ENCODE measurements at regions not wholly inside any gene's neighbourhood (a gene's known extent, or its start where the extent isn't known, plus 50 kb on each side); places are given as distances from the start of the nearest gene placed in this dataset.

DNA sequence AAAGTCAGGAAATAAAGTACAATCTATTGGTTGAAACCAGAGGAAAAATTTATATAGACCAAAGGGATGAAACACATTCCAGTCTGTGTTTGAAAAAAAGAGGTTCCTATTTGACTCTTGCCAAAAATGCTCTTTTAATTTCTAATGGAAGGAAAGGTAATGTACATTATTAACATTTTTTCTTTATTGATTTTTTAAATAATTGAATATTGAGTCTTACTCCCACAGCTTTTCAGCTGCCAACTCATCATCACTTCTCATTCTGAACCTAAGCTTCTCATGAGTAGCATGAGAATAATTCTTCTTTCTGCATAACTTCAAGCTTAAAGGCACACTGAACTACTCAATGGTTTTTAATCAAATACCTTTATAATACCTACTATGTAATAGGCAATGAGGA, 49.8 kb upstream of the FHIP2A start:
- BruUV-seq (replicated peaks) = no TSS peak
- intact Hi-C loops (cut with micrococcal nuclease; ENCODE audit: unreplicated experiment) = no loop called here
- ChIA-PET CTCF (ENCODE audit: unreplicated experiment) (no interaction called here), POLR2A (interaction anchor here (0.6 kb wide), 1 partner anchor 279 kb away, joined by 3 read pairs; no protein-coding TSS in a partner anchor)
- Histone ChIP-seq H3K36me3 (ENCODE audit: insufficient read depth, low read length) (no peaks in the 10 kb centered on the region), H4K20me1 (ENCODE audit: insufficient read depth, low read length) (no peaks in the 10 kb centered on the region), H3K9me3 (ENCODE audit: low read length) (no peaks in the 10 kb centered on the region), H3K79me2 (ENCODE audit: insufficient read depth, low read depth, low read length) (no peaks in the 10 kb centered on the region), H2AFZ (ENCODE audit: low read length) (no peak overlapping the region), H3K27ac (ENCODE audit: low read depth, low read length, poor library complexity, severe bottlenecking) (no peak overlapping the region), H3K4me3 (ENCODE audit: low read depth, low read length, poor library complexity, severe bottlenecking) (no peak overlapping the region), H3K9me2 (ENCODE audit: insufficient read depth, low read length) (no peaks in the 10 kb centered on the region), H3K4me2 (ENCODE audit: low read length) (no peak overlapping the region), H3K4me1 (ENCODE audit: insufficient read depth, low read length, poor library complexity, severe bottlenecking) (no peaks in the 10 kb centered on the region)
- DNase-seq (ENCODE audit: low spot score) = no peak
- TF ChIP-seq, protein P1, sequence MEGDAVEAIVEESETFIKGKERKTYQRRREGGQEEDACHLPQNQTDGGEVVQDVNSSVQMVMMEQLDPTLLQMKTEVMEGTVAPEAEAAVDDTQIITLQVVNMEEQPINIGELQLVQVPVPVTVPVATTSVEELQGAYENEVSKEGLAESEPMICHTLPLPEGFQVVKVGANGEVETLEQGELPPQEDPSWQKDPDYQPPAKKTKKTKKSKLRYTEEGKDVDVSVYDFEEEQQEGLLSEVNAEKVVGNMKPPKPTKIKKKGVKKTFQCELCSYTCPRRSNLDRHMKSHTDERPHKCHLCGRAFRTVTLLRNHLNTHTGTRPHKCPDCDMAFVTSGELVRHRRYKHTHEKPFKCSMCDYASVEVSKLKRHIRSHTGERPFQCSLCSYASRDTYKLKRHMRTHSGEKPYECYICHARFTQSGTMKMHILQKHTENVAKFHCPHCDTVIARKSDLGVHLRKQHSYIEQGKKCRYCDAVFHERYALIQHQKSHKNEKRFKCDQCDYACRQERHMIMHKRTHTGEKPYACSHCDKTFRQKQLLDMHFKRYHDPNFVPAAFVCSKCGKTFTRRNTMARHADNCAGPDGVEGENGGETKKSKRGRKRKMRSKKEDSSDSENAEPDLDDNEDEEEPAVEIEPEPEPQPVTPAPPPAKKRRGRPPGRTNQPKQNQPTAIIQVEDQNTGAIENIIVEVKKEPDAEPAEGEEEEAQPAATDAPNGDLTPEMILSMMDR (conservative IDR thresholded peaks at IDR 0.05; ENCODE audit: low read length) = no peak
- TF ChIP-seq EZH2phosphoT487 (IDR thresholded peaks at IDR 0.05; ENCODE audit: borderline replicate concordance, low read depth, low read length) = no peak
